Kidney epithelial cell (primary cell): ENCODE measurements at regions not wholly inside any gene's neighbourhood (a gene's known extent, or its start where the extent isn't known, plus 50 kb on each side); places are given as distances from the start of the nearest gene placed in this dataset.
"Not testable (repeated sequence)": the region's sequence is repeated elsewhere in the genome, so short reads cannot be mapped to it uniquely, and the experiment has no call there.

Source experiments
- DNase-seq: peaks from one replicate; pipeline ENCODE4 v3.0.0-alpha.2; 2010; ENCODE audit warnings: low read depth
- H3K27me3 ChIP-seq: 2 replicates; pipeline ENCODE4 v1.6.0; 2011; ENCODE audit warnings: low read length; ENCODE audit not compliant: control insufficient read depth, insufficient read depth
- H3K36me3 ChIP-seq: 2 replicates; pipeline ENCODE4 v1.5.1; 2011; ENCODE audit warnings: low read length; ENCODE audit not compliant: control insufficient read depth, insufficient read depth
- H3K4me3 ChIP-seq: 2 replicates; pipeline ENCODE4 v1.5.1; 2011; ENCODE audit warnings: low read depth, mild to moderate bottlenecking, control low read depth, low read length
- TF ChIP-seq, protein P1 (sequence below): IDR thresholded peaks from 2 replicates; pipeline ENCODE4 v1.5.1; 2011; ENCODE audit warnings: mild to moderate bottlenecking, moderate library complexity, low read length, control low read depth, inconsistent platforms; ENCODE audit not compliant: insufficient read depth, poor library complexity, severe bottlenecking

DNA sequence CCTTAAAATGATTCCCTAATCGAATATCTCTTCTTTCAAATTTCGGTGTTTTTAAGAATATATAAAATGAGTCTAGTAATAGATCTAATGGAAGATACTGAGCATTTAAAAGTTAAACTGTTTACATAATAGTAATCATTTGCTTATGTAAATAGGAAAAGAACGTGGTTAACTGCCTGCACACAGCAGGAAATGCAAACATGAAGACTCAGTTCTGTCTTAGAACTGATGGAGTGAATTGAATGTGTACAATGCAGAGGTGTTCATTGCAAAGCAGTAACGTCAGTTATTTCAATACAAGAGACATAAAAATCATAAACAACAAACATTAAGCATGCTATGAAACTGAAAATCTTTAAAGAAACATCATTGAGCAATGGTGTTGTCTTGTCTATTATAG is 359.4 kb upstream of the ADAMTS5 start:
- TF ChIP-seq, protein P1, sequence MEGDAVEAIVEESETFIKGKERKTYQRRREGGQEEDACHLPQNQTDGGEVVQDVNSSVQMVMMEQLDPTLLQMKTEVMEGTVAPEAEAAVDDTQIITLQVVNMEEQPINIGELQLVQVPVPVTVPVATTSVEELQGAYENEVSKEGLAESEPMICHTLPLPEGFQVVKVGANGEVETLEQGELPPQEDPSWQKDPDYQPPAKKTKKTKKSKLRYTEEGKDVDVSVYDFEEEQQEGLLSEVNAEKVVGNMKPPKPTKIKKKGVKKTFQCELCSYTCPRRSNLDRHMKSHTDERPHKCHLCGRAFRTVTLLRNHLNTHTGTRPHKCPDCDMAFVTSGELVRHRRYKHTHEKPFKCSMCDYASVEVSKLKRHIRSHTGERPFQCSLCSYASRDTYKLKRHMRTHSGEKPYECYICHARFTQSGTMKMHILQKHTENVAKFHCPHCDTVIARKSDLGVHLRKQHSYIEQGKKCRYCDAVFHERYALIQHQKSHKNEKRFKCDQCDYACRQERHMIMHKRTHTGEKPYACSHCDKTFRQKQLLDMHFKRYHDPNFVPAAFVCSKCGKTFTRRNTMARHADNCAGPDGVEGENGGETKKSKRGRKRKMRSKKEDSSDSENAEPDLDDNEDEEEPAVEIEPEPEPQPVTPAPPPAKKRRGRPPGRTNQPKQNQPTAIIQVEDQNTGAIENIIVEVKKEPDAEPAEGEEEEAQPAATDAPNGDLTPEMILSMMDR, result no peak
- DNase-seq, result no peak
- Histone ChIP-seq H3K36me3 (no peaks in the 10 kb centered on the region), H3K27me3 (no peaks in the 10 kb centered on the region), H3K4me3 (no peak overlapping the region)

DNA sequence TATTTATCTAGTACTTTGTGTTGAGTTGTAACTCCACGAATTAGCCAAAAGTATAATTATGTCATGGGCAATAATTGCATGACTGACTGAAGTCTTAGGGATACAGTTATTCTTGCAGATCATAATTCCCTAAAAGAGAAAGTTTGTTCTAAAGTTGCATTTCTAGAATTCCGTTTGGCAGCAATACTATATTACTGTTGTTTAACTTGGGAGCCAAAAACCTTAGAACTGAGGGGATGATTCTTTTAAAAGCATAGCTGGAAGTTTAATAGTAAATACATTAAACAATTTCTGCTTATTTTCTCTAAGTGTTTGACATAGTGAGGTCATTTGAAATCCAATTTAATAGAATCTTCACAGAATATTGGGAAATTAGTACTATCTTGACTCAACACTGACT is 356.4 kb upstream of the ADAMTS5 start:
- no peak for DNase-seq
- TF ChIP-seq, protein P1, result no peak

DNA sequence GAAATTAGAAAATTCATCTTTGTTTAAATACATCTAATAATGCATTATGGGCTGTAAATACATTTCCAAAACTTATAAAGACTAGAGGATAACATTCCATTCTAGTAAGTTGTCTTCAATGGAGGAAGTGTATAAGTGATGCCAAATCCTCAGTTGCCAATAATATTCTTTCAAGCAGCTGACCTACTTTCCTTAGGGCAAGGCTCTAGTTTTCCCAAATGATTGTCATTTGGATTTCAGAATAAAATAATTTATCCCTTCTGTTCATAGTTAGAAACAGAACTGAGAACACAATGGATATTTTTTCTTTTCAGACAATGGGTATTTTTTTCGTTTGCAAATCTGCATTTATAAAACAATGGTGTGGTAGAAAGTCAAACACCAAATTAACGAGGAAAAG is 354.9 kb upstream of the ADAMTS5 start:
- Histone ChIP-seq H3K4me3 (no peak overlapping the region), H3K36me3 (no peaks in the 10 kb centered on the region), H3K27me3 (no peaks in the 10 kb centered on the region)
- no peak for DNase-seq
- TF ChIP-seq, protein P1, result no peak

More for the DNA sequence above, 356.4 kb upstream of the ADAMTS5 start:
- H3K36me3 ChIP-seq, result no peaks in the 10 kb centered on the region
- H3K4me3 ChIP-seq, result no peak overlapping the region
- no peaks in the 10 kb centered on the region for H3K27me3 ChIP-seq

DNA sequence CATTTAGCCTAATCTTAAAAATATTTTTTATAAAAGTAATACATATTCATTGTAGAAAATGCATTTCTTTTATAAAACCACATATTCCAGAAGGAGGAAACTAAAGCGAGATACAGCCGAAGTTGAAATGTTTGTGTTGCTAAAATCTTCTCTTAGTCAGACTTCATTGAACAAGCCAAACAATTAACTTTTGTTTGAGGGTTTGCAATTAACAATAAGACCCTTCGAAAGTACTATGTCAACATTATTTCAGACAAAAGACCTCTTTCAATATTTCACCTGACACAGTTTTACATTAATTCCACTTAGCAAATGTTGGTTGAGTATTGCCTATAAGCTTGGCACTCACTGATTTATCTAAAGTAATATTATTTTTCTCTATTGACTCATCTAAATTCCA is 354.0 kb upstream of the ADAMTS5 start:
- Histone ChIP-seq H3K36me3 (no peaks in the 10 kb centered on the region), H3K4me3 (no peak overlapping the region), H3K27me3 (no peaks in the 10 kb centered on the region)
- TF ChIP-seq, protein P1, result no peak
- DNase-seq, result no peak

DNA sequence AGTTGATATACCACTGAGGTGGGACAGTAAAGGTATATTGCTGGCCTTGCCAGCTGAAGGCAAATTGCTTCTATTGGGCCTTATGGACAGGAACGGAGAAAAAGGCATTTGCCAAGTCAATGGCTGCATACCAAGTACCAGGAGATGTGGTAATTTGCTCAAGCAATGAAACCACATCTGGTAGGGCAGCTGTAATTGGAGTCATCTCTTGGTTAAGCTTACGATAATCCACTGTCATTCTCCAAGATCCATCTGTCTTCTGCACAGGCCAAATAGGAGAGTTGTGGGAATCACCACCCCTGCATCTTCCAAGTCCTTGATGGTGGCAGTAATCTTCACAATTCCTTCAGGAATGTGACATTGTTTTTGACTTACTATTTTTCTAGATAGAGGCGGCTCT is 350.7 kb upstream of the ADAMTS5 start:
- H3K27me3 ChIP-seq, DNase-seq, H3K4me3 ChIP-seq, H3K36me3 ChIP-seq: not testable (repeated sequence)

DNA sequence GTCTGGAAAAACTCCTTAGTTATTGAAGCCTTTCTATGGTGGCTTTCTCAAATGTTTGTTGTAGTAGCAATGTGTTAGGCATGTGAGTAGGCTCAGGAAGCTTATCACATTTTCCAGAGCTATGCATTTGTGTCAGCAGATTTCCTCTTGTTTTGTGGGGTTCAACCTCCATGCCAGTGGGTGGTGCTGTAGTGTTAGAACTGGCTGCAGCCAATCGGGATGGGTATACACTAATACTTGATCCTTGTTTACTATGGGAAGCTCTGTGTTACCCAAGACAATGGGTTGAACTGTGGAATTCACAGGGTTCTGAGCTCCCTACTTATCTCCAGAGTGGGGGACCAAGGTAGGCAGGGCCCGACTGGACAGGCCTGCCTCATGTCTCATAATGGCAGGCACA is 348.5 kb upstream of the ADAMTS5 start:
- TF ChIP-seq, protein P1, result no peak
- DNase-seq, result no peak
- Histone ChIP-seq H3K27me3 (no peaks in the 10 kb centered on the region), H3K36me3 (no peaks in the 10 kb centered on the region), H3K4me3 (no peak overlapping the region)

DNA sequence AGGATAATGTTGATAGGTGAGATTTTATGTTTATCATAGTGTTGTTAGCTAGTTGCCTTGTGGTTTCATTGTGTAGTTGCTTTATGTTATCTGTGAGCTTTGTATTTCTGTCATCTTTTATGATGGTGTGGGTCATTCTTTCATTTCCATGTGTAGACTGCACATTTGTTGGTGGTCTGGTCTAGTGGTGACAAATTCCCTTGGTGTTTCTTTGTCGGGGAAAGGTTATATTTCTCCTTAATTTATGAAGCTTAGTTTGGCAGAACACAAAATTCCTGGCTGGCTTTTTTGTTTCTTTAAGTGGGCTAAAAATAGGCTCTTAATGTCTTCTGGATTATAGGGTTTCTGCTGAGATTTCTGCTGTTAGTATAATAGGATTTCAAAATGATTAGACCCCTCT is 347.2 kb upstream of the ADAMTS5 start:
- Histone ChIP-seq H3K27me3 (no peaks in the 10 kb centered on the region), H3K4me3 (no peak overlapping the region), H3K36me3 (no peaks in the 10 kb centered on the region)
- DNase-seq, result no peak
- TF ChIP-seq, protein P1, result no peak
